GM21786 (cell line): ENCODE measurements at regions not wholly inside any gene's neighbourhood (a gene's known extent, or its start where the extent isn't known, plus 50 kb on each side); places are given as distances from the start of the nearest gene placed in this dataset.
"Not testable (repeated sequence)": the region's sequence is repeated elsewhere in the genome, so short reads cannot be mapped to it uniquely, and the experiment has no call there.

Experiments
- ATAC-seq: cut with Tn5 transposase; IDR thresholded peaks from one replicate; pipeline ENCODE4 v1.9.1; 2021; ENCODE audit not compliant: unreplicated experiment

DNA sequence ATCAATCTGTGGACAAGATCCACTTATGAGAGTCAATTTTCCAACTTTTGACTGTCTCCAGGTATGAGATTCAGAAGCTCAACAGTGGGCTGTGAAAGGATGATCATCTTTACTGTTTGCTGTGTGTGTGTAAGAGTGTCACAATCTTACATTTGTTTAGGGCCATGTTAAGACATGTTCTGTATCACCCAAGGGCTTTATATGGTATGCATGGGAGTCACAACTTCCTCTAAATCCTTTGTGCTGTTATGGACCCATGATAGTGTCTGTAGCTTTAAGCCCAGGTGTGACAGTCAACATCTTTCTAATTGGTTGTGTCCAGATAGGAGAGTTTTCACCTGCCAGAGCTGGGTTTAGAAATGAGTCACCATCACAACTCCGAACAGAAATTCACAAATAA, 70.2 kb downstream of the ZNF726 start:
- ATAC-seq = not testable (repeated sequence)

GRCh38 chr19:23986623-23987022, 71.9 kb downstream of the ZNF726 start:
- no peak for ATAC-seq

GRCh38 chr19:23991170-23991569, 76.5 kb downstream of the ZNF726 start:
- no peak for ATAC-seq

DNA sequence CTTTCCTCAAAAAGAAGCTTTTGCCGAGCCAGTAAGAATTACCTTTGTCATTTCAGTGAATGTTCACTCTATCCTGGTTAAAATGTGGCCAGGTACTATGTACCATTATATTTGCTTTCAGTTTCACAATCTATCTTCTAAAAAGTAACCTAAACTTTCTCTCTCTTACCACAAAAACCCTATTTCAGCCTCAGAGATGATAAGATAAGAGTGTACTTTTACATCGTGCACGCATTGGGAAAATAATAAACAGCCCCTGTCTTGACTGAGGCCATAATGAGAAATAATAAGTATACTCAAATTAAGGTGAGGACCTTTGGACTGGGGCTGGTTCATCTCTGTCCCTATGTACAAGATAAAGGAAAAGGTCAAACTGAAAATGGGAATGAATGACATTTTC, 77.7 kb downstream of the ZNF726 start:
- no peak for ATAC-seq

DNA sequence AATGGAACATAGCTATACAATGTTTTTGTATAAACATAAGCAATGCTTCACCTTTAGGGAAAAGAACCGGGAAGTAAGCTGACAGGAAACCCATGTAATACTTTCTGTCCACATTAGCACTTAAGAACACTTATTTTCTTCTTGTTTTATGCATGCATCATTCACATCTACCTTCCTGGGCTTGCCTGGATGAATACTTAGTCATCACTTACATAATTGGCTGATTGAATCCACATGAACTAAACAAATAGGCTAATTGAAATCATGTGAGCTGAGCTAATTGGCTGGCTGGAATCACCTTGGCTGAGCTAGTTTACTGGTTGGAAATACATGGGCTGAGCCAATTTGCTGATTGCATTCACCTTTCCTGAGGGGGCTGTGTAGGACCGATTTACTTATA, 78.8 kb downstream of the ZNF726 start:
- no peak for ATAC-seq

GRCh38 chr19:23996549-23996948, 81.9 kb downstream of the ZNF726 start:
- no peak for ATAC-seq

DNA sequence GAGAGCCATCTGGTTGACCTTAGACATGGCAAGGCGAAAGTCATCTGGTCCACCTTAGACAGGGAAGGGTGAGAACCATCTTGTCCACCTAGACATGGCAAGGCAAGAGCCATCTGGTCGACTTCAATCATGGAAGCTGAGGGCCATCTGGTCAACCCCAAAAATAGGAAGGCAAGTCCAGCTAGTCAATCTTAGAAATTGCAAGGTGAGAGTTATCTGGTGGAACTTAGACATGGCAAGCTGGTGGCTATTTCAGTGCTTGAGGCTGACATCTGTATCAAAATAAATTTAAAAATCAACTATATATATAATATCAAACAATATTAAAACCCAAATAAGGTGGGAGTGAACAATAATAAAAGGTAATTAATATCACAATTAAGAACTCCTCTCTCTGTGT, 83.9 kb downstream of the ZNF726 start:
- no peak for ATAC-seq

GRCh38 chr19:23999821-24000610, 85.3 kb downstream of the ZNF726 start:
- no peak for ATAC-seq

- no peak for ATAC-seq
Observed at GRCh38 chr19:24000656-24001055, 86.0 kb downstream of the ZNF726 start.

GRCh38 chr19:24002256-24002945, 84.6 kb upstream of the ZNF254 start:
- no peak for ATAC-seq

DNA sequence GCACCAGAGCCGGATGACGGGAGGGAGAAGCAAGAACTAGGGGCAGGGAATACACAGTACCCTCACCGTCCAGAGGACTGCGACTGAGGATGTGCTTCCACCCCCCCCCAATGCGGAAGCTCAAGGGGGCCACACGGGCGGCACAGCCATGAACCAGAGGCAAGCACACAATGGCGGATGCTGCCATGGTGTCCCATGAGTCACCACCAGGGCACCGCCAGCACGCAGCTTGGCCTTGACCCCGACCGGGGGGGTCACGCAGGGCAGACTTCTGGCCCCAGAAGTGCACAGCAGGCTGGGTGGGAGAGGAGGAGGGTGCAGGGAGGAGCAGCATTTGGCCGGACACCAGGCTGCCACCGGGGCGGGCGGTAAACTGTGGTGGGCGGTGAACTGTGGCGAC, 83.5 kb upstream of the ZNF254 start:
- ATAC-seq = no peak

DNA sequence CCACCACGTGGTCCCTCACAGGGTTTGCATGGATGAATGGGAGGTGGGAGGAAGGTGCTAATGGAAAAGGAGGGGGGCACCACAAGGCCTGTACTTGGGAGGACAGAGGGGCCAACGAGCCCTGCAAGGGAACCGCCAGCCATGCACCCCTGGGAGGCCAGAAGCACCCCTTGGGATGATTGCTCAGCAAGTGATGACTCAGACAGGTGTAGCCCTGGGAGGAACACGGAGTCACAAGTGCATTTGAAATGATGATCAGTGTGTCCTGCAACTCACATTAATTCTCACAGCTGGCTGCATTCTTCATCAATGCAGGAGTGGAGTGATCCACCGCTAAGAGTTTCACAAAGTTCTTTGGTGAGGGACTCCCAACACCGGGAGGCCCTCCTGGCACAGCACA, 82.8 kb upstream of the ZNF254 start:
- no peak for ATAC-seq

DNA sequence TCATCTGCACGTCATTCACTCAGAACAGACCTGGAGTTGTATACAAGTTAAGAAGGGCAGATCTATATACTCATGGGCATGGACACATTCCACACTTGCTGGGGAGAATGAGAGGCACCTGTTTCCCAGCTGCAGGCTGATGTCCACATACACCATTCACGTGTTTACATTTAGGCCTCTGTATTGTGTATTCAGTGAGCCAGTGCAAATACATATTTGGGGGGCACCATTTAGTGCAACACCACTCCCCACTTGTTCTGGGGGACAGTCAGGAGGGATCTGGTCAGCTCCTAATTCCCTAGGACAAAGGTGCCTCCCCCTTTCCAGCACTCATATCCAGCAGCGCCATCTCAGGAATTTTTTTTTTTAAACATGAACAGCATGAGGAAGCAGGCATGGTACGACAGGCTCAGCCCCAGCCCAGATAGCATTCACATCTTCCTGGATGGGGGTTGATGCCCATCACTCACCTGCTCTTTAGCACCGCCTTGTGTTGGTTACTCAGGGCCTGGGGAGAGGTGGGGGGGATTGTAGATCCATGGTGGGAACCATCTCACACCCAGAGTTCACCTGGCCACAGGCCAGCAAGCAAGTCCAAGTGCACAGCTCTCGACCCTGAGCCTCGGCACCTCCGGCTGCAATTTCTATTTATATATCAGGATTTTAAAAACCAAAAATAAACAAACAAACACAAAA, 56.9 kb upstream of the ZNF254 start:
- ATAC-seq = no peak

- ATAC-seq = no peak
Observed at GRCh38 chr19:24032651-24033050, 54.3 kb upstream of the ZNF254 start.

- peak; percentile 96 for ATAC-seq
Observed at GRCh38 chr19:24033301-24033962, 53.6 kb upstream of the ZNF254 start.

DNA sequence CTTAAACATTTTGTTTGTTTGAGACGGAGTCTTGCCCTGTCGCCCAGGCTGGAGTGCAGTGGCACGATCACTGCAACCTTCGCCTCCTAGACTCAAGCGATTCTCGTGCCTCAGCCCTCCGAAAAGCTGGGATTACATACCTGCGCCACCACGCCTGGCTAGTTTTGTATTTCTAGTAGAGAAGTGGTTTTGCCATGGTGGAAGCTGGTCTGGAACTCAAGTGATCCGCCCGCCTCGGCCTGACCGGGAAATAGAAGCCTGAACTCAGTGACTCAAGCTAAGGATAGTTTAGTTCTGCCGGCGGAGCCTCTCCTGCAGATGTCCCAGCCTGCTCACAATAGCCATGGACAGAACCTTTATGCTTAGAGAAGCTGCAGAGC, 53.0 kb upstream of the ZNF254 start:
- ATAC-seq = peak; percentile 23

GRCh38 chr19:24035261-24035880, 51.6 kb upstream of the ZNF254 start:
- not testable (repeated sequence) for ATAC-seq
